B cell (primary cell): ENCODE measurements at regions not wholly inside any gene's neighbourhood (a gene's known extent, or its start where the extent isn't known, plus 50 kb on each side); places are given as distances from the start of the nearest gene placed in this dataset.

Experiments used
- ATAC-seq: fragments of 200-7000 bp; cut with Tn5 transposase; one replicate; pipeline ENCODE4 v1.10.0; 2021; ENCODE audit warnings: low read depth, mild to moderate bottlenecking, moderate number of reproducible peaks, moderate library complexity
- CTCF ChIA-PET: fragments of 350-600 bp; sonication (Branson Sonifier 250); formaldehyde crosslinking; loops from one replicate; lab custom pipeline; 2021; ENCODE audit warnings: antibody characterized with exemption, inconsistent platforms; lab: Charles Lee
- POLR2A ChIA-PET: fragments of 350-600 bp; sonication (Branson Sonifier 250); formaldehyde crosslinking; loops from one replicate; lab custom pipeline; 2021; ENCODE audit warnings: antibody characterized with exemption; lab: Charles Lee
- DNase-seq: peaks from one replicate; pipeline ENCODE4 v3.0.0; 2013
- H2AFZ ChIP-seq: 2 replicates; pipeline ENCODE4 v1.6.1; 2012; ENCODE audit warnings: mild to moderate bottlenecking, low read depth, low read length; ENCODE audit not compliant: insufficient read depth, poor library complexity, severe bottlenecking
- H3K27ac ChIP-seq, 2 donors: 1 replicate in 1 of 2; 2 replicates in 1 of 2; pipeline ENCODE4 v1.5.1; 2012 to 2013; ENCODE audit warnings: low read length in 2 of 2, mild to moderate bottlenecking in 2 of 2, moderate library complexity in 1 of 2
- H3K27me3 ChIP-seq, 4 experiments: fragments of 200-600 bp in 1 of 4; sonication (generic) in 1 of 4; replicated peaks in 1 of 4; 1 replicate in 2 of 4; 2 replicates in 2 of 4; pipeline versions ENCODE4 v1.6.1 to v1.7.0; 2013 to 2016; ENCODE audit warnings: low read length in 3 of 4, mild to moderate bottlenecking in 2 of 4, mixed read lengths in 1 of 4, moderate library complexity in 1 of 4; ENCODE audit not compliant: insufficient read depth in 4 of 4, control insufficient read depth in 3 of 4; ENCODE audit errors: control extremely low read depth in 1 of 4
- H3K36me3 ChIP-seq, 2 experiments: replicated peaks in 1 of 2; 1 replicate in 1 of 2; 2 replicates in 1 of 2; pipeline versions ENCODE4 v1.6.1 to v1.7.1; 2013; ENCODE audit warnings: low read length in 1 of 2; ENCODE audit not compliant: insufficient read depth in 2 of 2, control insufficient read depth in 1 of 2; ENCODE audit errors: control extremely low read depth in 1 of 2, extremely low read depth in 1 of 2
- H3K4me1 ChIP-seq, 2 donors: fragments of 200-600 bp in 1 of 2; sonication (generic) in 1 of 2; 1 replicate in 1 of 2; 2 replicates in 1 of 2; pipeline versions ENCODE4 v1.5.1 to v1.6.1; 2013 to 2017; ENCODE audit warnings: low read length in 2 of 2; ENCODE audit not compliant: control insufficient read depth in 2 of 2, insufficient read depth in 2 of 2
- H3K4me2 ChIP-seq: replicated peaks from 2 replicates; pipeline ENCODE3; 2012; ENCODE audit warnings: mild to moderate bottlenecking, low read depth, low read length; ENCODE audit not compliant: poor library complexity, severe bottlenecking
- H3K4me3 ChIP-seq, 5 experiments: fragments of 200-600 bp in 1 of 5; sonication (generic) in 1 of 5; 1 replicate in 3 of 5; 2 replicates in 2 of 5; pipeline versions ENCODE4 v1.5.1 to v1.7.0; 2011 to 2016; ENCODE audit warnings: low read length in 4 of 5, mild to moderate bottlenecking in 4 of 5, low read depth in 2 of 5, control low read depth in 1 of 5, moderate library complexity in 1 of 5; ENCODE audit not compliant: insufficient read depth in 1 of 5; ENCODE audit errors: control extremely low read depth in 1 of 5, extremely low read depth in 1 of 5
- H3K79me2 ChIP-seq: fragments of 200-600 bp; sonication (generic); one replicate; pipeline ENCODE4 v1.6.0; 2016; ENCODE audit warnings: low read length; ENCODE audit not compliant: control insufficient read depth, insufficient read depth
- H3K9ac ChIP-seq: fragments of 200-600 bp; sonication (generic); 2 replicates; pipeline ENCODE4 v1.6.1; 2017; ENCODE audit warnings: mild to moderate bottlenecking, low read length, moderate library complexity
- H3K9me3 ChIP-seq, 3 donors: one replicate each; pipeline versions ENCODE4 v1.6.1 to v1.7.1; 2013; ENCODE audit warnings: low read length in 2 of 3; ENCODE audit not compliant: control insufficient read depth in 2 of 3, insufficient read depth in 1 of 3; ENCODE audit errors: control extremely low read depth in 1 of 3
- H4K20me1 ChIP-seq: 2 replicates; pipeline ENCODE4 v1.6.0; 2012; ENCODE audit warnings: mild to moderate bottlenecking, low read length; ENCODE audit not compliant: insufficient read depth, control insufficient read depth, poor library complexity, severe bottlenecking
- H3K27ac Mint-ChIP-seq: one replicate; pipeline ENCODE4 v1.8.0; 2021; ENCODE audit warnings: mixed read lengths
- H3K27me3 Mint-ChIP-seq: one replicate; pipeline ENCODE4 v1.8.0; 2021; ENCODE audit warnings: mixed read lengths
- H3K4me1 Mint-ChIP-seq: one replicate; pipeline ENCODE4 v1.8.0; 2021; ENCODE audit warnings: mixed read lengths
- H3K4me3 Mint-ChIP-seq: one replicate; pipeline ENCODE4 v1.8.0; 2021; ENCODE audit warnings: mixed read lengths
- H3K9me3 Mint-ChIP-seq: one replicate; pipeline ENCODE4 v1.8.0; 2022; ENCODE audit warnings: mixed read lengths; ENCODE audit not compliant: insufficient read depth
- CTCF ChIP-seq: fragments of 200-600 bp; IDR thresholded peaks from one replicate; pipeline ENCODE4 v1.8.0; 2022; ENCODE audit warnings: antibody characterized with exemption, mild to moderate bottlenecking
- EZH2 ChIP-seq: IDR thresholded peaks from 2 replicates; pipeline ENCODE4 v1.6.1; 2012; ENCODE audit warnings: borderline replicate concordance, low read depth, mild to moderate bottlenecking, moderate library complexity, low read length; ENCODE audit not compliant: insufficient read depth, poor library complexity, severe bottlenecking
- WGBS: methylation state at CpG from one replicate; pipeline ENCODE4 v1.1.5; 2013; ENCODE audit warnings: missing lambda C conversion rate; ENCODE audit not compliant: insufficient coverage; 5-methylcytosine and 5-hydroxymethylcytosine counted together
- intact Hi-C: fragments of 100-400 bp; cut with micrococcal nuclease; formaldehyde crosslinking; loops from one replicate; pipeline ENCODE4 v1.10.0; 2022

- 29% methylated on average over 6 of the region's 8 CpGs for WGBS
- ChIA-PET POLR2A (no interaction called here), CTCF (interaction anchor here (1.2 kb wide), 1 partner anchor 68 kb away, joined by 3 read pairs; no protein-coding TSS in a partner anchor)
- ATAC-seq (no peak), DNase-seq (no peak)
- Mint-ChIP-seq H3K4me1 (peaks cover 11% of the 10 kb centered on the region), H3K27ac (no peak overlapping the region), H3K4me3 (no peak overlapping the region), H3K27me3 (peaks cover 6% of the 10 kb centered on the region), H3K9me3 (no peaks in the 10 kb centered on the region)
- Histone ChIP-seq H3K4me2 (no peak overlapping the region), H3K27me3 (no peaks in the 10 kb centered on the region), H3K9me3 (no peaks in the 10 kb centered on the region), H2AFZ (no peak overlapping the region), H3K27ac (no peak overlapping the region), H3K79me2 (no peaks in the 10 kb centered on the region), H3K4me1 (peaks cover 5 to 7% of the 10 kb centered on the region in 2 donors), H3K36me3 (no peaks in the 10 kb centered on the region), H4K20me1 (no peaks in the 10 kb centered on the region), H3K9ac (no peak overlapping the region), H3K4me3 (no peak overlapping the region)
- TF ChIP-seq CTCF (no peak), EZH2 (no peak)
- intact Hi-C loops, result no loop called here
These were observed 50.8 kb upstream of the HOPX start for GRCh38 chr4:56731857-56732256.
